ENCODE measurements at regions not wholly inside any gene's neighbourhood (a gene's known extent, or its start where the extent isn't known, plus 50 kb on each side); places are given as distances from the start of the nearest gene placed in this dataset.
"Not testable (repeated sequence)": the region's sequence is repeated elsewhere in the genome, so short reads cannot be mapped to it uniquely, and the experiment has no call there.

- no peak for DNase-seq (ENCODE audit: low spot score)
These were observed 94.6 kb downstream of the APOB start for GRCh38 chr2:20949256-20949655.

GRCh38 chr2:20946468-20946867 is 97.4 kb downstream of the APOB start:
- DNase-seq (ENCODE audit: low spot score), result no peak

- DNase-seq (ENCODE audit: low spot score), result not testable (repeated sequence)
These were observed 100.2 kb downstream of the APOB start for GRCh38 chr2:20943721-20944120.

GRCh38 chr2:20942646-20943125 is 101.2 kb downstream of the APOB start:
- no peak for DNase-seq (ENCODE audit: low spot score)

- DNase-seq (ENCODE audit: low spot score), result no peak
These were observed 103.0 kb downstream of the APOB start for GRCh38 chr2:20940856-20941255.

- DNase-seq (ENCODE audit: low spot score), result no peak
These were observed 103.7 kb downstream of the APOB start for GRCh38 chr2:20939931-20940795.

- DNase-seq (ENCODE audit: low spot score), result no peak
These were observed 106.5 kb downstream of the APOB start for GRCh38 chr2:20937353-20937752.

- DNase-seq (ENCODE audit: low spot score), result no peak
These were observed 108.6 kb downstream of the APOB start for GRCh38 chr2:20935168-20935775.

GRCh38 chr2:20934236-20934635 is 109.6 kb downstream of the APOB start:
- DNase-seq (ENCODE audit: low spot score), result no peak

- peak; percentile 18 for DNase-seq (ENCODE audit: low spot score)
These were observed 110.2 kb downstream of the APOB start for GRCh38 chr2:20933714-20934113.

GRCh38 chr2:20931346-20931745 is 108.4 kb upstream of the LDAH start:
- peak; percentile 4 for DNase-seq (ENCODE audit: low spot score)

GRCh38 chr2:20930928-20931327 is 108.0 kb upstream of the LDAH start:
- peak; percentile 78 for DNase-seq (ENCODE audit: low spot score)

- DNase-seq (ENCODE audit: low spot score), result no peak
These were observed 106.8 kb upstream of the LDAH start for GRCh38 chr2:20929721-20930120.

GRCh38 chr2:20928617-20929016 is 105.7 kb upstream of the LDAH start:
- no peak for DNase-seq (ENCODE audit: low spot score)

- DNase-seq (ENCODE audit: low spot score), result peak; percentile 10
These were observed 102.5 kb upstream of the LDAH start for GRCh38 chr2:20925265-20925889.

- no peak for DNase-seq (ENCODE audit: low spot score)
These were observed 96.4 kb upstream of the LDAH start for GRCh38 chr2:20919297-20919800.

GRCh38 chr2:20917719-20918572 is 95.0 kb upstream of the LDAH start:
- DNase-seq (ENCODE audit: low spot score), result no peak

- DNase-seq (ENCODE audit: low spot score), result no peak
These were observed 94.4 kb upstream of the LDAH start for GRCh38 chr2:20917287-20917660.

GRCh38 chr2:20916604-20917286 is 93.8 kb upstream of the LDAH start:
- no peak for DNase-seq (ENCODE audit: low spot score)

GRCh38 chr2:20915271-20915670 is 92.4 kb upstream of the LDAH start:
- DNase-seq (ENCODE audit: low spot score), result no peak

- no peak for DNase-seq (ENCODE audit: low spot score)
These were observed 91.9 kb upstream of the LDAH start for GRCh38 chr2:20914771-20915170.
